Cardiac muscle cell (in vitro differentiated cells and primary cell): ENCODE measurements at regions not wholly inside any gene's neighbourhood (a gene's known extent, or its start where the extent isn't known, plus 50 kb on each side); places are given as distances from the start of the nearest gene placed in this dataset.

Experiments used
- DNase-seq, 2 donors: peaks; one replicate each; pipeline versions ENCODE4 v3.0.0 to v3.0.0-alpha.2; 2010 to 2017; ENCODE audit warnings: low read depth in 1 of 2, low spot score in 1 of 2
- H3K27ac ChIP-seq: fragments of 200-600 bp; sonication (generic); 2 replicates; pipeline ENCODE4 v1.5.1; 2016
- H3K27me3 ChIP-seq: fragments of 200-600 bp; sonication (generic); 2 replicates; pipeline ENCODE4 v1.6.0; 2016; ENCODE audit warnings: control low read depth
- H3K36me3 ChIP-seq: fragments of 200-600 bp; sonication (generic); 2 replicates; pipeline ENCODE4 v1.5.1; 2016; ENCODE audit warnings: control low read depth
- H3K4me1 ChIP-seq: fragments of 200-600 bp; sonication (generic); 2 replicates; pipeline ENCODE4 v1.8.1; 2017; ENCODE audit warnings: low read depth, mild to moderate bottlenecking, mixed run types
- H3K4me3 ChIP-seq: fragments of 200-600 bp; sonication (generic); 2 replicates; pipeline ENCODE4 v1.5.1; 2016; ENCODE audit warnings: mild to moderate bottlenecking
- H3K9me3 ChIP-seq: fragments of 200-600 bp; sonication (generic); 2 replicates; pipeline ENCODE4 v1.5.1; 2017; ENCODE audit warnings: low read depth, mild to moderate bottlenecking, control low read depth
- TF ChIP-seq, protein P1 (sequence below): IDR thresholded peaks from 2 replicates; pipeline ENCODE4 v1.5.1; 2012; ENCODE audit warnings: low read depth, mild to moderate bottlenecking, low read length

DNA sequence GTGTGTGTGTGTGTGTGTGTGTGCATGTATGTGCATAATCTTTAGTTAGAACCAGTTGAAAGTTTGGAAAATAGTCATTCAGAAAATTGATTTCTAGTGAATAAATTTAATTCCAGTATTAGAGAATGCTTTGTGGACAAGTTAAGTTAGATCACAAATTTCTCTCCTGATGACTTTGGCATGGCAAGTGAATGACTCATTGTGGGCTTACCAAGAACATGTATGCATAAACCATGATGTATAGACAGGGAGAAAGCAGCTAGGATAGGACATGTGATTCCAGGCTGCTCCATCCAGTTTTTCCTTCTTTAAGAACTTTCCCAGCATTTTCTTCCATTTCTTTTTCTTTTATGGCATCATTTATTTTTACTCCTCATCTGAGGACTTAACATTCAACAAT lies 85.7 kb upstream of the SGCD start:
- no peaks in the 10 kb centered on the region for H3K4me1 ChIP-seq
- H3K36me3 ChIP-seq = no peaks in the 10 kb centered on the region
- no peaks in the 10 kb centered on the region for H3K9me3 ChIP-seq
- no peak overlapping the region for H3K4me3 ChIP-seq
- H3K27me3 ChIP-seq = no peaks in the 10 kb centered on the region
- no peak for DNase-seq
- TF ChIP-seq, protein P1, sequence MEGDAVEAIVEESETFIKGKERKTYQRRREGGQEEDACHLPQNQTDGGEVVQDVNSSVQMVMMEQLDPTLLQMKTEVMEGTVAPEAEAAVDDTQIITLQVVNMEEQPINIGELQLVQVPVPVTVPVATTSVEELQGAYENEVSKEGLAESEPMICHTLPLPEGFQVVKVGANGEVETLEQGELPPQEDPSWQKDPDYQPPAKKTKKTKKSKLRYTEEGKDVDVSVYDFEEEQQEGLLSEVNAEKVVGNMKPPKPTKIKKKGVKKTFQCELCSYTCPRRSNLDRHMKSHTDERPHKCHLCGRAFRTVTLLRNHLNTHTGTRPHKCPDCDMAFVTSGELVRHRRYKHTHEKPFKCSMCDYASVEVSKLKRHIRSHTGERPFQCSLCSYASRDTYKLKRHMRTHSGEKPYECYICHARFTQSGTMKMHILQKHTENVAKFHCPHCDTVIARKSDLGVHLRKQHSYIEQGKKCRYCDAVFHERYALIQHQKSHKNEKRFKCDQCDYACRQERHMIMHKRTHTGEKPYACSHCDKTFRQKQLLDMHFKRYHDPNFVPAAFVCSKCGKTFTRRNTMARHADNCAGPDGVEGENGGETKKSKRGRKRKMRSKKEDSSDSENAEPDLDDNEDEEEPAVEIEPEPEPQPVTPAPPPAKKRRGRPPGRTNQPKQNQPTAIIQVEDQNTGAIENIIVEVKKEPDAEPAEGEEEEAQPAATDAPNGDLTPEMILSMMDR = no peak
- H3K27ac ChIP-seq = no peak overlapping the region

DNA sequence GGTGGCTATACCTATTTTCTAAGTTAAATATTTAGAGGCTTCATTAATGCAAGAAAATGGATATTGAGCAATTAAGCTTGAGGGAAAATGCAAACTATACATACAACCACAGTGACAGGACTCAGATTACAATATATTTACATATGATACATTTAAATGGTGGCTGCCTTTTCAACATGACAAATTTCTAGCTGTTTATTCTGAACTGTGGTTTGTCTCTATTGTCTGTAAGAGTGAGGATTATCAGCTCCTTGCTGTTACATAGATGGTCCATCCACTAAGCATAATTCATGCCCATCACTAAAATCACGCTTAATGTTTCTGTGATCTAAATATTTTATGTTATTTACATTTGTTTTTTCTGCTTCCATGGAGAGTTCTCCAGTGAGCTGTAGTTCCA lies 81.1 kb upstream of the SGCD start:
- H3K4me1 ChIP-seq = no peaks in the 10 kb centered on the region
- no peaks in the 10 kb centered on the region for H3K36me3 ChIP-seq
- H3K27ac ChIP-seq = no peak overlapping the region
- TF ChIP-seq, protein P1 = no peak
- no peak overlapping the region for H3K4me3 ChIP-seq
- DNase-seq = no peak
- H3K9me3 ChIP-seq = no peaks in the 10 kb centered on the region
- H3K27me3 ChIP-seq = no peaks in the 10 kb centered on the region

DNA sequence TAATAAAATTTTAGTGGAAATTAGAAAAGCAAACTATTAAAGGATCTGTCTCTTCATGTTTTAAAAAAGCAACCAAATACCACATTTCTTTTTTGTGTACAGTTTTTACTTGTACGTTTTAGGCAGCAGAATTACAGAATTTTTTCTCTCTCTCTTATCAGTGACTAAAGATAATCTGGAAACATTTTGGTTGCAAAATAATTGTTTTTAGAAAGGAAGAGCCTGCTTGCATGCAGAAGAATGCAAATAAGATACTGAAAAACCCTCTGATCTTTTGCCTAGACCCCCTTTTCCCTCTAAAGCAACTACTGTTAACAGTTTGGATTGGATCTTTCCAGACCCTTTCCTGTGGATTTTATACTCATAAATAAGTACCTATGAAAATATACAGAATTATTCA lies 75.9 kb upstream of the SGCD start:
- TF ChIP-seq, protein P1 = no peak
- H3K27ac ChIP-seq = no peak overlapping the region

DNA sequence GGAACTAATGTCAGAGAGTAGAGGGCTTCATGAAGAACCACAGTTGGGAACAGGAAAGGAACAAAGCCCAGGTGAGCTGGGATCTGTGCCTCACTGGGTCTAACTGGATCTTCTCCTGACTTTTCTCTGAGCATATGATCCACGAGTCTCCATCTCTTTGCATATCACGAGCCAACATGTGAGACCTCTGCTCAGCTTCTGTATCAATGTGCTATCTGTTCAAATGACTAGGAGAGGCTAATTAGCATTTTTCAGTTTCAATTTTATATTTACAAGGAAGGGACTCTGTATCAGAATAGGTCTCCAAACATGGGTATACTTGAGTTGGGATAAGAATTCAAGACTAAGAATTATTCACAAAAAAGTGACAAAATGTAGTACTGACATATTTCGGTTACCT lies 73.8 kb upstream of the SGCD start:
- Histone ChIP-seq H3K4me1 (no peaks in the 10 kb centered on the region), H3K27ac (no peak overlapping the region), H3K27me3 (no peaks in the 10 kb centered on the region), H3K36me3 (no peaks in the 10 kb centered on the region), H3K4me3 (no peak overlapping the region), H3K9me3 (no peaks in the 10 kb centered on the region)
- DNase-seq = no peak
- TF ChIP-seq, protein P1 = no peak

More for the DNA sequence above, 75.9 kb upstream of the SGCD start:
- Histone ChIP-seq H3K4me1 (no peaks in the 10 kb centered on the region), H3K36me3 (no peaks in the 10 kb centered on the region), H3K4me3 (no peak overlapping the region), H3K27me3 (no peaks in the 10 kb centered on the region), H3K9me3 (no peaks in the 10 kb centered on the region)
- DNase-seq = no peak

DNA sequence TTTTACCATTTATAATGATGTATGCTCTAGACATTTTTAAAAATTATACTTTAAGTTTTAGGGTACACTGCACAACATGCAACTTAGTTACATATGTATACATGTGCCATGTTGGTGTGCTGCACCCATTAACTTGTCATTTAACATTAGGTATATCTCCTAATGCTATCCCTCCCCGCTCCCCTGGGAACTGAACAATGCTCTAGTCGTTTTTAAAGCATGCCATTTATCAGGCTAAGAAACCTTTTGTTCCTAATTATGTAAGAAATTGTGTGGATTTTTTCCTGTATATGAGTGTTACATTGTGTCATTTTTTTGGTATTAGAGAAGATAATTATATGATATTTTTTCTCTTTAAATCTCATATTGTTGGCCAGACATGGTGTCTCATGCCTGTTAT lies 72.8 kb upstream of the SGCD start:
- TF ChIP-seq, protein P1 = no peak
- no peaks in the 10 kb centered on the region for H3K27me3 ChIP-seq
- no peaks in the 10 kb centered on the region for H3K36me3 ChIP-seq
- no peak for DNase-seq
- no peaks in the 10 kb centered on the region for H3K9me3 ChIP-seq
- H3K4me1 ChIP-seq = no peaks in the 10 kb centered on the region
- no peak overlapping the region for H3K4me3 ChIP-seq
- H3K27ac ChIP-seq = no peak overlapping the region

DNA sequence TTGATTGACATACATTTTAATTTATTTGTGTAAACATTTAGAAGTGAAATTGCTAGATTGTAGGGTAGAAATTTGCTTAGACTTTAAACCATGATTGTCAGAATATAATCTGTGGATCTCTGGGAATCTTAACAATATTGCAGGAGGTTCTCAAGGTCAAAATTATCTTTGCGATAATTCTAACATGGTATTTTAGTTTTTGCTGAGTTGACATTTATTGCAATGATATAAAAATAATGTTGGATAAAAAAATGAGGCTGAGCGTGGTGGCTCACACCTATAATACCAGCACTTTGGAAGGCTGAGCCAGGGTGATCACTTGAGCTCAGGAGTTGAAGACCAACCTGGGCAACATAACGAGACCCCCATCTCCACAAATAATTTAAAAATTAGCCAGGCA lies 70.3 kb upstream of the SGCD start:
- Histone ChIP-seq H3K27ac (no peak overlapping the region), H3K4me3 (no peak overlapping the region), H3K9me3 (no peaks in the 10 kb centered on the region), H3K4me1 (peaks cover 6% of the 10 kb centered on the region), H3K27me3 (no peaks in the 10 kb centered on the region), H3K36me3 (no peaks in the 10 kb centered on the region)
- DNase-seq = no peak
- TF ChIP-seq, protein P1 = no peak
